ENCODE measurements at regions not wholly inside any gene's neighbourhood (a gene's known extent, or its start where the extent isn't known, plus 50 kb on each side); places are given as distances from the start of the nearest gene placed in this dataset.

DNA sequence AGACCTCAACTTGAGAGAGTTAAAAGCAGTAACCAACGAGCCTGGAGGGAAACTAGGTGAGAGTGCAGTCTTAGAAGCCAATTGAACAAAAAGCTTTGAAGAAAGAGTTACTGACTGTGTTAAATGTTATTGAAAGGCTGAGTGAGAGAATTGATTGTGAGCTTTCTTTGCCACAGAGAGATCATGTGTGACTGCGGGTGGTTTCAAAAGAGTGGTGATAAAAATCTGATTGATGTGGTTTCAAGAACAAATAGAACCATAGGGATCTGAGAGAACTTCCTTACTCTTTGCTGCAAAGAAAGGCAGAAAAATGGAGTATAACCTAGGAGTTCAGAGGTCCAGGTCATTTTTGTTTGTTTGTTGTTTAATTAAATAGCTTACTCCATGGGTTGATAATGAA, 759.9 kb upstream of the ALCAM start:
- TF ChIP-seq GATA2 (IDR thresholded peaks at IDR 0.05; ENCODE audit: low read depth, low read length): no peak
- TF ChIP-seq GATA3 (IDR thresholded peaks at IDR 0.05; ENCODE audit: low read depth, low read length): no peak
